HG02763 (cell line): ENCODE measurements at regions not wholly inside any gene's neighbourhood (a gene's known extent, or its start where the extent isn't known, plus 50 kb on each side); places are given as distances from the start of the nearest gene placed in this dataset.

ENCODE experiments used
- ATAC-seq: cut with Tn5 transposase; IDR thresholded peaks from one replicate; pipeline ENCODE4 v1.9.1; 2021; ENCODE audit warnings: mild to moderate bottlenecking, moderate library complexity; ENCODE audit not compliant: unreplicated experiment

GRCh38 chr1:189819751-189820150 is 657.9 kb downstream of the BRINP3 start:
- no peak for ATAC-seq

GRCh38 chr1:189821833-189822232 is 655.8 kb downstream of the BRINP3 start:
- no peak for ATAC-seq

GRCh38 chr1:189834813-189835212 is 642.9 kb downstream of the BRINP3 start:
- ATAC-seq, result no peak

GRCh38 chr1:189847613-189848012 is 630.1 kb downstream of the BRINP3 start:
- no peak for ATAC-seq

- no peak for ATAC-seq
These were observed 625.8 kb downstream of the BRINP3 start for GRCh38 chr1:189851806-189852367.

- ATAC-seq, result no peak
These were observed 618.2 kb downstream of the BRINP3 start for GRCh38 chr1:189859385-189859977.

- ATAC-seq, result no peak
These were observed 611.1 kb downstream of the BRINP3 start for GRCh38 chr1:189866606-189867005.

- no peak for ATAC-seq
These were observed 609.6 kb downstream of the BRINP3 start for GRCh38 chr1:189868021-189868420.

- ATAC-seq, result no peak
These were observed 602.8 kb downstream of the BRINP3 start for GRCh38 chr1:189874715-189875435.

GRCh38 chr1:189880135-189880534 is 597.5 kb downstream of the BRINP3 start:
- ATAC-seq, result no peak

- no peak for ATAC-seq
These were observed 577.8 kb downstream of the BRINP3 start for GRCh38 chr1:189899686-189900425.

GRCh38 chr1:189904509-189904908 is 573.2 kb downstream of the BRINP3 start:
- ATAC-seq, result no peak

- ATAC-seq, result no peak
These were observed 569.6 kb downstream of the BRINP3 start for GRCh38 chr1:189908113-189908512.

GRCh38 chr1:189921613-189922012 is 556.1 kb downstream of the BRINP3 start:
- ATAC-seq, result no peak

- ATAC-seq, result no peak
These were observed 550.0 kb downstream of the BRINP3 start for GRCh38 chr1:189927641-189928040.

GRCh38 chr1:189929501-189930099 is 548.1 kb downstream of the BRINP3 start:
- ATAC-seq, result no peak

- no peak for ATAC-seq
These were observed 540.8 kb downstream of the BRINP3 start for GRCh38 chr1:189936861-189937260.

GRCh38 chr1:189939967-189940366 is 537.7 kb downstream of the BRINP3 start:
- no peak for ATAC-seq

- no peak for ATAC-seq
These were observed 535.7 kb downstream of the BRINP3 start for GRCh38 chr1:189941922-189942321.

- no peak for ATAC-seq
These were observed 518.9 kb downstream of the BRINP3 start for GRCh38 chr1:189958756-189959155.

GRCh38 chr1:189960769-189961168 is 516.9 kb downstream of the BRINP3 start:
- ATAC-seq, result no peak
